SK-N-MC (cell line): ENCODE measurements at regions not wholly inside any gene's neighbourhood (a gene's known extent, or its start where the extent isn't known, plus 50 kb on each side); places are given as distances from the start of the nearest gene placed in this dataset.
"Not testable (repeated sequence)": the region's sequence is repeated elsewhere in the genome, so short reads cannot be mapped to it uniquely, and the experiment has no call there.

Experiments
- DNase-seq: peaks from one replicate; pipeline ENCODE4 v3.0.0-alpha.2; 2011; ENCODE audit warnings: low read depth, low spot score
- H3K27ac ChIP-seq: fragments of 200-600 bp; sonication (generic); 2 replicates; pipeline ENCODE4 v1.5.1; 2016; ENCODE audit warnings: mixed run types
- H3K36me3 ChIP-seq: fragments of 200-600 bp; sonication (generic); 2 replicates; pipeline ENCODE4 v1.6.1; 2017; ENCODE audit warnings: antibody characterized with exemption, low read length, mixed read lengths; ENCODE audit not compliant: insufficient read depth
- H3K4me3 ChIP-seq: fragments of 200-600 bp; sonication (generic); 2 replicates; pipeline ENCODE4 v1.5.1; 2016
- H3K9ac ChIP-seq: fragments of 200-600 bp; sonication (generic); 2 replicates; pipeline ENCODE4 v1.8.0; 2017; ENCODE audit warnings: mixed run types, mixed read lengths; ENCODE audit not compliant: insufficient read length
- H3K9me3 ChIP-seq: fragments of 200-600 bp; sonication (generic); 2 replicates; pipeline ENCODE4 v1.6.1; 2017; ENCODE audit warnings: low read depth, mild to moderate bottlenecking, antibody characterized with exemption, low read length, moderate library complexity, mixed read lengths
- EZH2 ChIP-seq: fragments of 200-600 bp; sonication (generic); IDR thresholded peaks from one replicate; pipeline ENCODE4 v1.6.1; 2017; ENCODE audit warnings: antibody characterized with exemption
- FOXP2 ChIP-seq: optimal IDR thresholded peaks from 2 replicates; pipeline ENCODE3; 2011; ENCODE audit warnings: mild to moderate bottlenecking, moderate library complexity; ENCODE audit not compliant: insufficient read depth; ENCODE audit errors: extremely low read length, control extremely low read depth
- POLR2AphosphoS5 ChIP-seq: IDR thresholded peaks from 2 replicates; pipeline ENCODE4 v1.6.1; 2012; ENCODE audit warnings: mild to moderate bottlenecking, low read depth, low read length, borderline replicate concordance

- no peak overlapping the region for H3K27ac ChIP-seq
- H3K9me3 ChIP-seq, result no peaks in the 10 kb centered on the region
- H3K36me3 ChIP-seq, result no peaks in the 10 kb centered on the region
- DNase-seq, result no peak
- TF ChIP-seq POLR2AphosphoS5, result no peak
- no peak for TF ChIP-seq EZH2
- no peak for TF ChIP-seq FOXP2
- H3K4me3 ChIP-seq, result no peak overlapping the region
- no peak overlapping the region for H3K9ac ChIP-seq
Measured at GRCh38 chrX:5683996-5684395, 544.7 kb downstream of the NLGN4X start.

- TF ChIP-seq FOXP2 (no peak), POLR2AphosphoS5 (no peak), EZH2 (no peak)
- Histone ChIP-seq H3K36me3 (no peaks in the 10 kb centered on the region), H3K27ac (no peak overlapping the region), H3K9me3 (no peaks in the 10 kb centered on the region), H3K4me3 (no peak overlapping the region), H3K9ac (no peak overlapping the region)
- DNase-seq, result no peak
Measured at GRCh38 chrX:5681159-5681558, 547.5 kb downstream of the NLGN4X start.

- H3K9ac ChIP-seq, result no peak overlapping the region
- no peaks in the 10 kb centered on the region for H3K36me3 ChIP-seq
- TF ChIP-seq POLR2AphosphoS5 (no peak), EZH2 (no peak)
- no peak for DNase-seq
- no peak overlapping the region for H3K4me3 ChIP-seq
- no peak overlapping the region for H3K27ac ChIP-seq
- H3K9me3 ChIP-seq, result no peaks in the 10 kb centered on the region
Measured at GRCh38 chrX:5674036-5674435, 554.6 kb downstream of the NLGN4X start.

GRCh38 chrX:5672099-5672498 lies 556.6 kb downstream of the NLGN4X start:
- Histone ChIP-seq H3K27ac (no peak overlapping the region), H3K9ac (no peak overlapping the region), H3K4me3 (no peak overlapping the region), H3K9me3 (no peaks in the 10 kb centered on the region), H3K36me3 (no peaks in the 10 kb centered on the region)
- no peak for DNase-seq
- TF ChIP-seq POLR2AphosphoS5, result no peak
- no peak for TF ChIP-seq EZH2
- no peak for TF ChIP-seq FOXP2

- H3K4me3 ChIP-seq, H3K36me3 ChIP-seq, H3K9me3 ChIP-seq, DNase-seq, H3K9ac ChIP-seq, H3K27ac ChIP-seq: not testable (repeated sequence)
Measured at GRCh38 chrX:5666689-5667088, 562.0 kb downstream of the NLGN4X start.

- TF ChIP-seq POLR2AphosphoS5 (no peak), FOXP2 (no peak), EZH2 (no peak)
- H3K27ac ChIP-seq, result no peak overlapping the region
Measured at GRCh38 chrX:5656544-5656943, 572.1 kb downstream of the NLGN4X start.

GRCh38 chrX:5650904-5651303 lies 577.8 kb downstream of the NLGN4X start:
- no peak for TF ChIP-seq FOXP2
- no peak for TF ChIP-seq POLR2AphosphoS5
- no peak for TF ChIP-seq EZH2
- Histone ChIP-seq H3K9me3 (no peaks in the 10 kb centered on the region), H3K4me3 (no peak overlapping the region), H3K36me3 (no peaks in the 10 kb centered on the region), H3K9ac (no peak overlapping the region), H3K27ac (no peak overlapping the region)
- no peak for DNase-seq

More at GRCh38 chrX:5656544-5656943, 572.1 kb downstream of the NLGN4X start:
- H3K4me3 ChIP-seq, result no peak overlapping the region
- H3K36me3 ChIP-seq, result no peaks in the 10 kb centered on the region
- H3K9me3 ChIP-seq, result no peaks in the 10 kb centered on the region
- DNase-seq, result no peak
- no peak overlapping the region for H3K9ac ChIP-seq

GRCh38 chrX:5648941-5649568 lies 579.6 kb downstream of the NLGN4X start:
- TF ChIP-seq POLR2AphosphoS5 (no peak), EZH2 (no peak), FOXP2 (no peak)
- DNase-seq, result no peak
- no peak overlapping the region for H3K9ac ChIP-seq
- no peaks in the 10 kb centered on the region for H3K9me3 ChIP-seq
- H3K4me3 ChIP-seq, result no peak overlapping the region
- no peak overlapping the region for H3K27ac ChIP-seq
- H3K36me3 ChIP-seq, result no peaks in the 10 kb centered on the region

GRCh38 chrX:5646818-5647217 lies 581.8 kb downstream of the NLGN4X start:
- no peak for DNase-seq

More at GRCh38 chrX:5646818-5647217, 581.8 kb downstream of the NLGN4X start:
- Histone ChIP-seq H3K9ac (no peak overlapping the region), H3K4me3 (no peak overlapping the region), H3K36me3 (no peaks in the 10 kb centered on the region), H3K27ac (no peak overlapping the region), H3K9me3 (no peaks in the 10 kb centered on the region)
- no peak for TF ChIP-seq FOXP2
- no peak for TF ChIP-seq EZH2
- TF ChIP-seq POLR2AphosphoS5, result no peak
